CD4-positive, alpha-beta T cell treated with Interleukin-21 for 1 hour (primary cell): ENCODE measurements at regions not wholly inside any gene's neighbourhood (a gene's known extent, or its start where the extent isn't known, plus 50 kb on each side); places are given as distances from the start of the nearest gene placed in this dataset.

Experiments
- DNase-seq: peaks from one replicate; pipeline ENCODE4 v3.0.0-alpha.2; 2020

- no peak for DNase-seq
Observed at GRCh38 chr6:122026582-122027369, 372.7 kb upstream of the HSF2 start.

GRCh38 chr6:122028933-122029522, 370.4 kb upstream of the HSF2 start:
- no peak for DNase-seq

GRCh38 chr6:122033564-122034181, 365.8 kb upstream of the HSF2 start:
- DNase-seq: peak; percentile 18

- DNase-seq: no peak
Observed at GRCh38 chr6:122035173-122035572, 364.3 kb upstream of the HSF2 start.

GRCh38 chr6:122040261-122040660, 359.2 kb upstream of the HSF2 start:
- DNase-seq: no peak

- DNase-seq: no peak
Observed at GRCh38 chr6:122042380-122042779, 357.1 kb upstream of the HSF2 start.

GRCh38 chr6:122042960-122043735, 356.3 kb upstream of the HSF2 start:
- DNase-seq: no peak

GRCh38 chr6:122048570-122048969, 350.9 kb upstream of the HSF2 start:
- DNase-seq: no peak

GRCh38 chr6:122049341-122049740, 350.1 kb upstream of the HSF2 start:
- DNase-seq: no peak

- DNase-seq: no peak
Observed at GRCh38 chr6:122050242-122050755, 349.2 kb upstream of the HSF2 start.

GRCh38 chr6:122052346-122052900, 347.0 kb upstream of the HSF2 start:
- DNase-seq: no peak

GRCh38 chr6:122059918-122060317, 339.5 kb upstream of the HSF2 start:
- DNase-seq: no peak

GRCh38 chr6:122061855-122062254, 337.6 kb upstream of the HSF2 start:
- DNase-seq: no peak

GRCh38 chr6:122063076-122063475, 336.4 kb upstream of the HSF2 start:
- no peak for DNase-seq

- DNase-seq: no peak
Observed at GRCh38 chr6:122063761-122064160, 335.7 kb upstream of the HSF2 start.

- no peak for DNase-seq
Observed at GRCh38 chr6:122066200-122066599, 333.3 kb upstream of the HSF2 start.

- no peak for DNase-seq
Observed at GRCh38 chr6:122068291-122068769, 331.1 kb upstream of the HSF2 start.

- no peak for DNase-seq
Observed at GRCh38 chr6:122069932-122070331, 329.5 kb upstream of the HSF2 start.

GRCh38 chr6:122072014-122072647, 327.3 kb upstream of the HSF2 start:
- DNase-seq: no peak

GRCh38 chr6:122075084-122075838, 324.2 kb upstream of the HSF2 start:
- DNase-seq: no peak

GRCh38 chr6:122075917-122076316, 323.5 kb upstream of the HSF2 start:
- no peak for DNase-seq
